Thyroid gland (tissue), 4 donors: ENCODE measurements at regions not wholly inside any gene's neighbourhood (a gene's known extent, or its start where the extent isn't known, plus 50 kb on each side); places are given as distances from the start of the nearest gene placed in this dataset.

ENCODE experiments used
- POLR2A ChIP-seq, 2 donors: fragments of 450-650 bp; IDR thresholded peaks; one replicate each; pipeline ENCODE4 v1.6.1; 2017; ENCODE audit warnings: antibody characterized with exemption in 2 of 2, mild to moderate bottlenecking in 2 of 2, moderate library complexity in 1 of 2
- TF ChIP-seq, protein P1 (sequence below), 6 experiments: fragments of 200-600 bp in 3 of 6; fragments of 450-650 bp in 3 of 6; sonication (generic) in 3 of 6; IDR thresholded peaks; one replicate each; pipeline ENCODE4 v1.5.1; 2016 to 2019; ENCODE audit warnings: antibody characterized with exemption in 6 of 6, mild to moderate bottlenecking in 2 of 6, inconsistent platforms in 1 of 6, moderate library complexity in 1 of 6

GRCh38 chr13:99884913-99885312 lies 86.7 kb downstream of the ZIC5 start:
- TF ChIP-seq, protein P1, sequence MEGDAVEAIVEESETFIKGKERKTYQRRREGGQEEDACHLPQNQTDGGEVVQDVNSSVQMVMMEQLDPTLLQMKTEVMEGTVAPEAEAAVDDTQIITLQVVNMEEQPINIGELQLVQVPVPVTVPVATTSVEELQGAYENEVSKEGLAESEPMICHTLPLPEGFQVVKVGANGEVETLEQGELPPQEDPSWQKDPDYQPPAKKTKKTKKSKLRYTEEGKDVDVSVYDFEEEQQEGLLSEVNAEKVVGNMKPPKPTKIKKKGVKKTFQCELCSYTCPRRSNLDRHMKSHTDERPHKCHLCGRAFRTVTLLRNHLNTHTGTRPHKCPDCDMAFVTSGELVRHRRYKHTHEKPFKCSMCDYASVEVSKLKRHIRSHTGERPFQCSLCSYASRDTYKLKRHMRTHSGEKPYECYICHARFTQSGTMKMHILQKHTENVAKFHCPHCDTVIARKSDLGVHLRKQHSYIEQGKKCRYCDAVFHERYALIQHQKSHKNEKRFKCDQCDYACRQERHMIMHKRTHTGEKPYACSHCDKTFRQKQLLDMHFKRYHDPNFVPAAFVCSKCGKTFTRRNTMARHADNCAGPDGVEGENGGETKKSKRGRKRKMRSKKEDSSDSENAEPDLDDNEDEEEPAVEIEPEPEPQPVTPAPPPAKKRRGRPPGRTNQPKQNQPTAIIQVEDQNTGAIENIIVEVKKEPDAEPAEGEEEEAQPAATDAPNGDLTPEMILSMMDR (IDR thresholded peaks at IDR 0.05): no peak
- no peak for TF ChIP-seq POLR2A (IDR thresholded peaks at IDR 0.05)
